ENCODE measurements at regions not wholly inside any gene's neighbourhood (a gene's known extent, or its start where the extent isn't known, plus 50 kb on each side); places are given as distances from the start of the nearest gene placed in this dataset.

GRCh38 chr2:221161186-221161585 lies 410.9 kb downstream of the EPHA4 start:
- no peak for TF ChIP-seq CTCF (conservative IDR thresholded peaks at IDR 0.05; ENCODE audit: low read depth, low read length)
- no peak for TF ChIP-seq EZH2 (IDR thresholded peaks at IDR 0.05; ENCODE audit: low read length, unreplicated experiment)
